ENCODE measurements at regions not wholly inside any gene's neighbourhood (a gene's known extent, or its start where the extent isn't known, plus 50 kb on each side); places are given as distances from the start of the nearest gene placed in this dataset.

DNA sequence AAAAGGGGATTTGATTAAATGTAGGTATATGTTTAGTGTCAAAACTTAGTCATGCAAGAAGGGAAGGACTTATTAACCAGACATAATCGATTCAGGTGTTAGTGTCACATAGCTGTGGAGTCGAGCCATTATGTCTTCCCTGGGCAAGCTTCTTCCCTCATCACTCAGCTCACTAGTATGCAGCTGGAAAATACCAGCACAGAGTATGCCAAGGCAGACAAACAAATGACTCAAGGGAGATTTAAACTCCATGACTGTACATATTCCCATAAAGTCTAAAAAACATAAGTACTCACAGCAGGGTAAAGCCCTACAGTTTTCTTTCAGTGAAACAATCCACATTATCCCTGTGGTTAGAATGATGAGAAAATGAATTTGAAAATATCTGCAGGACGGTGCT, 304.5 kb downstream of the CBLL2 start:
- Histone ChIP-seq H3K79me1 (ENCODE audit: low read depth, low read length) (no peaks in the 10 kb centered on the region), H2BK15ac (ENCODE audit: low read length) (no peak overlapping the region), H3K27me3 (ENCODE audit: control insufficient read depth in 3 of 3, insufficient read depth in 3 of 3, low read depth in 1 of 3, low read length in 3 of 3) (no peaks in the 10 kb centered on the region), H3K36me3 (replicated peaks in 1 of 2; ENCODE audit: control insufficient read depth in 2 of 2, insufficient read depth in 2 of 2, low read length in 2 of 2) (no peaks in the 10 kb centered on the region), H2AK5ac (ENCODE audit: low read depth, low read length) (no peak overlapping the region), H2BK12ac (ENCODE audit: low read length) (no peak overlapping the region), H3K4me1 (ENCODE audit: control insufficient read depth in 2 of 2, insufficient read depth in 1 of 2, low read depth in 1 of 2, low read length in 2 of 2) (no peaks in the 10 kb centered on the region), H3K4me2 (ENCODE audit: insufficient read depth, low read length, poor library complexity, severe bottlenecking) (no peak overlapping the region), H2AFZ (ENCODE audit: low read length) (no peak overlapping the region), H4K8ac (ENCODE audit: low read depth, low read length) (no peak overlapping the region), H2BK120ac (ENCODE audit: low read depth, low read length) (no peak overlapping the region), H3K27ac (replicated peaks; ENCODE audit: low read length) (no peak overlapping the region), H3K9ac (ENCODE audit: low read depth, low read length, poor library complexity) (no peak overlapping the region), H3K23ac (ENCODE audit: low read depth, low read length, poor library complexity) (no peak overlapping the region), H3K4me3 (ENCODE audit: low read length in 2 of 2) (no peak overlapping the region), H2BK5ac (ENCODE audit: low read length) (no peak overlapping the region), H3K14ac (ENCODE audit: low read length) (no peak overlapping the region), H3K18ac (ENCODE audit: low read length) (no peak overlapping the region), H4K91ac (ENCODE audit: low read depth, low read length, poor library complexity) (no peak overlapping the region), H3K9me3 (replicated peaks in 1 of 2; ENCODE audit: control insufficient read depth in 2 of 2, insufficient read depth in 1 of 2, low read depth in 1 of 2, low read length in 2 of 2) (no peaks in the 10 kb centered on the region), H3K4ac (ENCODE audit: low read length) (no peak overlapping the region)
- WGBS, 2 donors (ENCODE audit: extremely low coverage in 2 of 2, insufficient read length in 2 of 2, insufficient replicate concordance in 1 of 2), result no CpG with 5 or more reads among the region's 3 CpGs
- no peak for DNase-seq (ENCODE audit: low spot score)

DNA sequence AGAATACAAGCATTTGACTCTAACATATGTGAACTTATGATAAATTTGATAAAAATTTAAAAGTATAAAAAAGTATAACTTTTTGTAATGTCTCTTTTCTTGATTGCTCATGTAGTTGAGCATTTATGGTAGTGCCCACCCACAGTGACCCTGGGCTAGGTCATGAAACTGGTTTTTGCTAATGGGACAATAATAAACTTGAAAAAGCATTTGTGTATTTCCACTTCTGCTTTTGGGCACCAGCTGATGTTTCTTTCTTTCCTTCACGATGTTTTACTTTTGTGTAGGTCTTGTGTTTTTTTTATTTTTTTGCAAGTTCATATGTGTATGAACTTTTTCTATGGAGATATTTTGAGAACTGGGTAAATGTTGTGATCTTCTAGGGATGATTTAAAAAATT, 313.1 kb downstream of the CBLL2 start:
- H3K18ac ChIP-seq (ENCODE audit: low read length), result no peak overlapping the region
- no peak overlapping the region for H3K9ac ChIP-seq (ENCODE audit: low read depth, low read length, poor library complexity)
- H2AFZ ChIP-seq (ENCODE audit: low read length), result no peak overlapping the region
- no peak overlapping the region for H2BK12ac ChIP-seq (ENCODE audit: low read length)
- H4K8ac ChIP-seq (ENCODE audit: low read depth, low read length), result no peak overlapping the region
- H3K14ac ChIP-seq (ENCODE audit: low read length), result no peak overlapping the region
- no peaks in the 10 kb centered on the region for H3K79me1 ChIP-seq (ENCODE audit: low read depth, low read length)
- H4K91ac ChIP-seq (ENCODE audit: low read depth, low read length, poor library complexity), result no peak overlapping the region
- no peak overlapping the region for H3K4ac ChIP-seq (ENCODE audit: low read length)
- no peak overlapping the region for H3K23ac ChIP-seq (ENCODE audit: low read depth, low read length, poor library complexity)
- H2BK5ac ChIP-seq (ENCODE audit: low read length), result no peak overlapping the region
- no peak overlapping the region for H3K27ac ChIP-seq (replicated peaks; ENCODE audit: low read length)
- no peaks in the 10 kb centered on the region for H3K9me3 ChIP-seq (replicated peaks in 1 of 2; ENCODE audit: control insufficient read depth in 2 of 2, insufficient read depth in 1 of 2, low read depth in 1 of 2, low read length in 2 of 2)
- DNase-seq (ENCODE audit: low spot score), result no peak
- H2BK120ac ChIP-seq (ENCODE audit: low read depth, low read length), result no peak overlapping the region
- no peaks in the 10 kb centered on the region for H3K36me3 ChIP-seq (replicated peaks in 1 of 2; ENCODE audit: control insufficient read depth in 2 of 2, insufficient read depth in 2 of 2, low read length in 2 of 2)
- no peak overlapping the region for H2AK5ac ChIP-seq (ENCODE audit: low read depth, low read length)
- H3K27me3 ChIP-seq (ENCODE audit: control insufficient read depth in 3 of 3, insufficient read depth in 3 of 3, low read depth in 1 of 3, low read length in 3 of 3), result no peaks in the 10 kb centered on the region
- WGBS, 2 donors (ENCODE audit: extremely low coverage in 2 of 2, insufficient read length in 2 of 2, insufficient replicate concordance in 1 of 2), result no CpG with 5 or more reads among the region's 1 CpG
- H3K4me2 ChIP-seq (ENCODE audit: insufficient read depth, low read length, poor library complexity, severe bottlenecking), result no peak overlapping the region
- no peak overlapping the region for H3K4me3 ChIP-seq (ENCODE audit: low read length in 2 of 2)
- H2BK15ac ChIP-seq (ENCODE audit: low read length), result no peak overlapping the region
- H3K4me1 ChIP-seq (ENCODE audit: control insufficient read depth in 2 of 2, insufficient read depth in 1 of 2, low read depth in 1 of 2, low read length in 2 of 2), result no peaks in the 10 kb centered on the region

- H2BK120ac ChIP-seq (ENCODE audit: low read depth, low read length), result no peak overlapping the region
- no peaks in the 10 kb centered on the region for H3K9me3 ChIP-seq (replicated peaks in 1 of 2; ENCODE audit: control insufficient read depth in 2 of 2, insufficient read depth in 1 of 2, low read depth in 1 of 2, low read length in 2 of 2)
- no peak overlapping the region for H2BK12ac ChIP-seq (ENCODE audit: low read length)
- H4K91ac ChIP-seq (ENCODE audit: low read depth, low read length, poor library complexity), result no peak overlapping the region
- no peak overlapping the region for H2BK15ac ChIP-seq (ENCODE audit: low read length)
- no peak overlapping the region for H3K14ac ChIP-seq (ENCODE audit: low read length)
- no peak overlapping the region for H4K8ac ChIP-seq (ENCODE audit: low read depth, low read length)
- no peaks in the 10 kb centered on the region for H3K27me3 ChIP-seq (ENCODE audit: control insufficient read depth in 3 of 3, insufficient read depth in 3 of 3, low read depth in 1 of 3, low read length in 3 of 3)
- H3K4me1 ChIP-seq (ENCODE audit: control insufficient read depth in 2 of 2, insufficient read depth in 1 of 2, low read depth in 1 of 2, low read length in 2 of 2), result no peaks in the 10 kb centered on the region
- H2BK5ac ChIP-seq (ENCODE audit: low read length), result no peak overlapping the region
- H3K36me3 ChIP-seq (replicated peaks in 1 of 2; ENCODE audit: control insufficient read depth in 2 of 2, insufficient read depth in 2 of 2, low read length in 2 of 2), result no peaks in the 10 kb centered on the region
- no peak overlapping the region for H3K9ac ChIP-seq (ENCODE audit: low read depth, low read length, poor library complexity)
- no CpG with 5 or more reads among the region's 2 CpGs for WGBS, 2 donors (ENCODE audit: extremely low coverage in 2 of 2, insufficient read length in 2 of 2, insufficient replicate concordance in 1 of 2)
- H3K79me1 ChIP-seq (ENCODE audit: low read depth, low read length), result no peaks in the 10 kb centered on the region
- H2AFZ ChIP-seq (ENCODE audit: low read length), result no peak overlapping the region
- no peak overlapping the region for H3K27ac ChIP-seq (replicated peaks; ENCODE audit: low read length)
- H3K4me3 ChIP-seq (ENCODE audit: low read length in 2 of 2), result no peak overlapping the region
- no peak overlapping the region for H3K4ac ChIP-seq (ENCODE audit: low read length)
- no peak overlapping the region for H2AK5ac ChIP-seq (ENCODE audit: low read depth, low read length)
- no peak overlapping the region for H3K23ac ChIP-seq (ENCODE audit: low read depth, low read length, poor library complexity)
- no peak for DNase-seq (ENCODE audit: low spot score)
- no peak overlapping the region for H3K4me2 ChIP-seq (ENCODE audit: insufficient read depth, low read length, poor library complexity, severe bottlenecking)
- no peak overlapping the region for H3K18ac ChIP-seq (ENCODE audit: low read length)
Measured at GRCh38 chrX:22589845-22590244, 317.1 kb downstream of the CBLL2 start.

- no peak overlapping the region for H2BK120ac ChIP-seq (ENCODE audit: low read depth, low read length)
Measured at GRCh38 chrX:22594766-22595165, 322.1 kb downstream of the CBLL2 start.

More at GRCh38 chrX:22594766-22595165, 322.1 kb downstream of the CBLL2 start:
- Histone ChIP-seq H3K23ac (ENCODE audit: low read depth, low read length, poor library complexity) (no peak overlapping the region), H3K36me3 (replicated peaks in 1 of 2; ENCODE audit: control insufficient read depth in 2 of 2, insufficient read depth in 2 of 2, low read length in 2 of 2) (no peaks in the 10 kb centered on the region), H3K4me2 (ENCODE audit: insufficient read depth, low read length, poor library complexity, severe bottlenecking) (no peak overlapping the region), H3K4me3 (ENCODE audit: low read length in 2 of 2) (no peak overlapping the region), H3K27me3 (ENCODE audit: control insufficient read depth in 3 of 3, insufficient read depth in 3 of 3, low read depth in 1 of 3, low read length in 3 of 3) (no peaks in the 10 kb centered on the region), H3K18ac (ENCODE audit: low read length) (no peak overlapping the region), H4K91ac (ENCODE audit: low read depth, low read length, poor library complexity) (no peak overlapping the region), H4K8ac (ENCODE audit: low read depth, low read length) (no peak overlapping the region), H2AK5ac (ENCODE audit: low read depth, low read length) (no peak overlapping the region), H2AFZ (ENCODE audit: low read length) (no peak overlapping the region), H2BK5ac (ENCODE audit: low read length) (no peak overlapping the region), H3K9ac (ENCODE audit: low read depth, low read length, poor library complexity) (no peak overlapping the region), H3K9me3 (replicated peaks in 1 of 2; ENCODE audit: control insufficient read depth in 2 of 2, insufficient read depth in 1 of 2, low read depth in 1 of 2, low read length in 2 of 2) (no peaks in the 10 kb centered on the region), H3K4me1 (ENCODE audit: control insufficient read depth in 2 of 2, insufficient read depth in 1 of 2, low read depth in 1 of 2, low read length in 2 of 2) (no peaks in the 10 kb centered on the region), H3K4ac (ENCODE audit: low read length) (no peak overlapping the region), H2BK15ac (ENCODE audit: low read length) (no peak overlapping the region), H3K79me1 (ENCODE audit: low read depth, low read length) (no peaks in the 10 kb centered on the region), H3K27ac (replicated peaks; ENCODE audit: low read length) (no peak overlapping the region), H2BK12ac (ENCODE audit: low read length) (no peak overlapping the region), H3K14ac (ENCODE audit: low read length) (no peak overlapping the region)
- no peak for DNase-seq (ENCODE audit: low spot score)
- WGBS, 2 donors (ENCODE audit: extremely low coverage in 2 of 2, insufficient read length in 2 of 2, insufficient replicate concordance in 1 of 2), result no CpG with 5 or more reads among the region's 2 CpGs

All from neuronal stem cell (in vitro differentiated cells).